GM18867 (cell line): ENCODE measurements at regions not wholly inside any gene's neighbourhood (a gene's known extent, or its start where the extent isn't known, plus 50 kb on each side); places are given as distances from the start of the nearest gene placed in this dataset.

Experiments used
- ATAC-seq: cut with Tn5 transposase; IDR thresholded peaks from one replicate; pipeline ENCODE4 v1.9.1; 2021; ENCODE audit warnings: mild to moderate bottlenecking, moderate library complexity; ENCODE audit not compliant: unreplicated experiment

GRCh38 chr10:124288486-124288885 lies 130.2 kb downstream of the OAT start:
- ATAC-seq, result no peak

GRCh38 chr10:124287791-124288190 lies 130.9 kb downstream of the OAT start:
- ATAC-seq, result no peak

- no peak for ATAC-seq
These were observed 131.5 kb downstream of the OAT start for GRCh38 chr10:124287071-124287685.

- no peak for ATAC-seq
These were observed 132.1 kb downstream of the OAT start for GRCh38 chr10:124286621-124287020.

GRCh38 chr10:124285587-124286527 lies 132.9 kb downstream of the OAT start:
- ATAC-seq, result peak; percentile 74

DNA sequence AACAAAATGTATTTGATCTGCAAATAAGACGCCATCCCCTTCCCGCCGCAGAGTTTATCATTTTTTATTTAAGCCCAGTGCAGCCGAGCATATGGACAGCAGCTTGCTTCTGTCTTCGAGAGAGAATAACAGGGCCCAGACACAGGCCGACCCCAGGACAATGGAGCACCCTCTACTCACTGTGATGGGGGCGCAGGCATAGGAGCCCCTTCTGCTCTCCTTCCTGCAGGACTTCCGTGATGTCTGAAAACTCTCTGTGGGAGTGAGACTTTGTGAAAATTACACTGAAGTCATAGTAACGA lies 134.8 kb downstream of the OAT start:
- no peak for ATAC-seq

GRCh38 chr10:124283215-124283948 lies 135.3 kb downstream of the OAT start:
- no peak for ATAC-seq

GRCh38 chr10:124282326-124282725 lies 136.4 kb downstream of the OAT start:
- no peak for ATAC-seq

GRCh38 chr10:124281666-124282065 lies 137.1 kb downstream of the OAT start:
- ATAC-seq, result no peak

DNA sequence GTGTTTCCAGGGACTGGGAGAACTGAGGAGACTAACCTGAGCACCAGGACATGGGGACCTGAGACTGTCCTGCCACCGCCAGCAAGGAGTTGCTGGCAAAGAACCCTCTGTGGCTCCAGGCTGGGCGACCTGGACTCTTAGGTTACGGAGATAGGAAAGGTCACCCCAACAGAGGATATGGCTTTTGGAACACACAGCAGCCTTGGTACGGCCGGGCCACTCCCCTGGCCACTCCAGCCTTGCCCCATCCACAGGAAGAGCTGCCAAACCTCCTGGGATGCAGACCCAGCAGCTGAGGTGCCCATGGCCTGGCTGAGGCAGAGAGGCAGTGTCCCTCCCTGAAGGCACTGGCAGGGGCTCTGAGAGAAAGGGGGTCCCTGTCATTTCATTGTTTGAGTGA lies 137.8 kb downstream of the OAT start:
- ATAC-seq, result no peak

GRCh38 chr10:124279882-124280281 lies 138.8 kb downstream of the OAT start:
- no peak for ATAC-seq

- no peak for ATAC-seq
These were observed 139.4 kb downstream of the OAT start for GRCh38 chr10:124279298-124279697.

GRCh38 chr10:124278356-124278755 lies 140.4 kb downstream of the OAT start:
- no peak for ATAC-seq

DNA sequence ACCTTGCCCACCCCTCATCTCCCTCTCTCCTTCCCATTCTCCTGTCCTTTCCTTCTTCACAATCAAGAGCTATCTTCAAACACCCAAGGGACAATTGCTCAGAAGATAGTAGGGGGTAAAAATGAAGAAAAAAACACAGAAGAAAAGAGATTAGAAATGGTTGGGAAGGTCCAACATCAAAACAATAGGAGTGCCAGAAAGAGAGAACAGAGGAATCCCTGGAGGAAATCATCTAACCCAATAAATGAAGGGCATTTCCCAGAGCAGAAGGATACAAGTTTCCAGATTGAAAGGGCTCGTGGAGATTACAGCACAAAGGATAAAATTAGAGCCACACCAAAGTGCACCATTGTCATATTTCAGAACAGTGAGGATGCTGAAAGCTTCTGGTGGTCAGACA lies 145.6 kb downstream of the OAT start:
- ATAC-seq, result no peak

GRCh38 chr10:124271676-124272075 lies 147.0 kb downstream of the OAT start:
- no peak for ATAC-seq

DNA sequence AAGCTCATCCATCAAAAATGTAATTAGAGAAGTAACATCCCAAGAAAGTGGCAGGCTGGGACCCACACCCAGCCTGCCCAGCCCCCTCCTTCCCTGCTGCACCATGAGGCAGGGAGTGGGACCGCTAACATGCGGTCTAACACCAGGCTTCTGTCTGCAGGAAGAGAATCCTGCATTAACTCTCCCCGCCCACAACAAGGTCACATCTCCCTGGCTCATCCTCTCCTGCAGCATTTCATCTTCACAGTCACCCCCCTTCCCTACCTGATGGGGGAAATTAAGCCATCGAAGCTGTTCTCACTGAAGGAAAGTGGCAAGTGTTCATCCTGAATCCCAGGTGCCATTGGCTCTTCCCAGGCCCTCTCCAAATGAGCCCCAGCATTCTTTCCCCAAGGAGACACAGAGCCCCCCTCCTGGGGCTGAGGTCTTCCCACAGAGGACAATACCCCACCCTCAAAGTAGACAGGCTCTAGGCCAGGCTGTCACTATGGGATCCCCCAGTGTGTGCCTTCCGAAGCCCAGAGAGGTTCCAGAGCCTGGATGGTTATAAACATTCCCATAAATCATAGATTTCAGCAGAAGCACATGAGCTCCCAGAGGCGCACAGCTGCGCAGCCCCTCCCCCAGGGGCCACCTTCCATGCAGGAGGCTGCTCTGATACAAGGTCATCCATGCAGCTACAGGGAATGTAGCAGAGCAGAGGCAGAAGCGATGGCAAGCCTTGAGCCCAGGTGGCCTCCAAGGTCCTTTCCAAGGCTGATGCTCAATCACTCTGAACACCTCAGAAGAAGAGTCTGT lies 148.0 kb downstream of the OAT start:
- ATAC-seq, result no peak

GRCh38 chr10:124268976-124269375 lies 149.7 kb downstream of the OAT start:
- ATAC-seq, result no peak

GRCh38 chr10:124267911-124268549 lies 150.7 kb downstream of the OAT start:
- ATAC-seq, result no peak

- no peak for ATAC-seq
These were observed 151.4 kb downstream of the OAT start for GRCh38 chr10:124267231-124267885.
